GM18909 (cell line): ENCODE measurements at regions not wholly inside any gene's neighbourhood (a gene's known extent, or its start where the extent isn't known, plus 50 kb on each side); places are given as distances from the start of the nearest gene placed in this dataset.

Source experiments
- ATAC-seq: cut with Tn5 transposase; IDR thresholded peaks from one replicate; pipeline ENCODE4 v1.9.1; 2021; ENCODE audit warnings: mild to moderate bottlenecking; ENCODE audit not compliant: unreplicated experiment, poor library complexity

- no peak for ATAC-seq
Observed at GRCh38 chr6:14250573-14250972, 133.0 kb downstream of the CD83 start.

- no peak for ATAC-seq
Observed at GRCh38 chr6:14252271-14252850, 134.8 kb downstream of the CD83 start.

GRCh38 chr6:14254505-14254904 is 136.9 kb downstream of the CD83 start:
- ATAC-seq, result peak; percentile 94

GRCh38 chr6:14255916-14256315 is 138.3 kb downstream of the CD83 start:
- no peak for ATAC-seq

DNA sequence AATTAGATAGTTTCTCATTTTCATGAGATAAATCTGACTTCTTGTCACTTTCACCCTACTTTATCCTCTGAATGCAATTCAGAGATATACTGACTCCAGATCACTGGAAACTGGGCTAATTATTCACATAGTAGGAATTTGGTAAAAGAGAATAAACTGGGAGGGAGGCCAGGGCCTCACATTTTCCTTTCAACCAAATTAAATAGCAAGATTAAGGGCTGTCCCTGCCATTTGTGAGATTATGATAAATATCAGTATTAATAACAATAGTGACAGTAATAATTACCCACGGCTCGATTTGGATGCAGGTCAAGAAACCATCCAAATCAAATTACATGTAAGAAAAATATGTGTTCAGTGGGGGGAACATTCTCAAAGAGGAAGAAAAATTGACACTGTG is 140.5 kb downstream of the CD83 start:
- ATAC-seq, result no peak

GRCh38 chr6:14258695-14259593 is 141.4 kb downstream of the CD83 start:
- ATAC-seq, result no peak

GRCh38 chr6:14259594-14260152 is 142.1 kb downstream of the CD83 start:
- ATAC-seq, result no peak

GRCh38 chr6:14260839-14261238 is 143.3 kb downstream of the CD83 start:
- ATAC-seq, result no peak

DNA sequence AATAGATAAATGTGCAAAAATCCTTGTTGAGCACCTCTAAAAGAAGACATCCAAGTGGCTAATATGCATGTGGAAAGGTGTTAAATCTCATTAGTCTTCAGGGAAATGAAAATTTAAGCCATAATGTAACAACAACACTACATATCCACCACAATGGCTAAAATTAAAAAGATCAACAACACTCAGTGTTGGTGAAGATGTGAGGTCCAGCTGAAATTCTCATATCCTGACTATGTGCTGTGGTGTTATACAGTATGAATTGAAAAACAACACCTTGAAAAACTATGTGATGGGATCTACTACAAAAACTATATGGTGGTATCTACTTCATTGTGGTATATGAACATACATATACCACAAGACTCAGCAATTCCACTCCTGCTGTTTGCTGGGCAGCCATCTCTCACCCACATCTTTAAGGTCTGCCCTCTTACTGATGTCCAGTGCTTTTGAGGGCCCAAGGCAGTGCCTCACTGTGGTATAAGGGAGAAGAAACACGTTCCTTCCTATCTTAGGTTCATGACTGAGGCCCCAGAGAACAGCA is 146.4 kb downstream of the CD83 start:
- ATAC-seq, result no peak

DNA sequence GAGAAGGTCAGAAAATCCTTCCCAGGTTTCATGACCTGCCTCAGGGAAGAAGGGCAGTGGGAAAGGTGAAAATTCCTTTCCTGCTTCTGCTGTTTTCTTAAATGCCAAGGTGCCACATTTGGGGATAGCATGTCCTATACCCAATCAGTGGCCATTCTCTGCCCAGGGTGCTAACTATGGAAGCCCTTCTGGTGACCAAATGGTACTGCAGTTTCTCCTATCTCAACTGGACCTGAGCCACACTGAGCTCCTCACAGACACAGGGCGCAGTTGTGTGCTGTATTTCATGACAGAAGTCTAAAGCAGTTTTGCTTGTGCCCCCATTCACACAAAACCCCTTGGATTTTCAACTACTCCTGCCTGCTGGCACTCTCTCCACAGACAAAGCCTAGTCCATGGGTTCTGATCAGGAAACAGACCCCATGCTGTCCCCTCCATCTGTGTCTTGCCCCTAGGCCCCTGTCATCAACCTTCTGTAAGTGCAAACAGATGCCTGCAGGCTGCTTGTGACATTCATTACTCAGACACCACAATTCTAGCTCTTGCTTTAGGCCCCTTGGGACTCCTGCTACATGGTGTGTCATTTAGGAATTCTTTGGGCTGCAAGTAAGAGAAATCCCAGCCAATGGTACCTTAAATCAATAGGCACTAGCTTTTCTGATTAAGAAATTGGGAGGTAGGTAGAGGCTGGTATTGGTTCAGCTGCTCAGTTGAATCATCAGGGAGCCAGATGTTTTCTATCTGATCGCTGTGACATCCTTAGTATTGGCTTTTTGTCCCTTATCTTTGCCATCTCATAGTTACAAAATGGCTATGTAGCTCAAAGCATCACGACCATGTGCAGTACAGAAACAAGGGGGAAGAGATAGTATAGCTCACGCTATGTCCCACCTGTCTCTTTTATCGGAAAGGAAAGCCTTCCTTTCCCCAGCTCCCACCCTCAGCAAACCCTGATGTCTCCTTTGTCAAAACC is 147.8 kb downstream of the CD83 start:
- ATAC-seq, result no peak

GRCh38 chr6:14266266-14266665 is 148.7 kb downstream of the CD83 start:
- ATAC-seq, result no peak

- ATAC-seq, result no peak
Observed at GRCh38 chr6:14267885-14268660, 150.5 kb downstream of the CD83 start.

DNA sequence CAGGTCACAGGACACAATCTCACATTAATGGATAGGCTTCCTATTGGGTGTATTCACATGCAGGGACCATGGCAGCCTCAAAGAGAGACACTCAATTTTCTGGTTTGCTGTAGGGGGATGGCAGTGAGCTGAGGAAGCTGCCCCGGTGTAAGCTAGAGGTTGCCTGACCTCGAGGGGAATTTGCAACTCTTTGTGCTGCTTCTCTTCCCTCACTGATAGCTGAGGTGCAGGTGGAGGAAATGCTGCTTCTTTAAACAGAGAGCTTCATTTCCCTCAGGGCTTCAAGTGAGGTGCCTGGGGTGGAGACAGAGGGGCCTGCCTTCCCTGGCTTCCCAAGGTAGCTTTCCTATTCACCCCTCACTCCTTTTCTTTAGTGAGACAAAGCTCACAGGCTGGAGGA is 151.9 kb downstream of the CD83 start:
- ATAC-seq, result no peak

DNA sequence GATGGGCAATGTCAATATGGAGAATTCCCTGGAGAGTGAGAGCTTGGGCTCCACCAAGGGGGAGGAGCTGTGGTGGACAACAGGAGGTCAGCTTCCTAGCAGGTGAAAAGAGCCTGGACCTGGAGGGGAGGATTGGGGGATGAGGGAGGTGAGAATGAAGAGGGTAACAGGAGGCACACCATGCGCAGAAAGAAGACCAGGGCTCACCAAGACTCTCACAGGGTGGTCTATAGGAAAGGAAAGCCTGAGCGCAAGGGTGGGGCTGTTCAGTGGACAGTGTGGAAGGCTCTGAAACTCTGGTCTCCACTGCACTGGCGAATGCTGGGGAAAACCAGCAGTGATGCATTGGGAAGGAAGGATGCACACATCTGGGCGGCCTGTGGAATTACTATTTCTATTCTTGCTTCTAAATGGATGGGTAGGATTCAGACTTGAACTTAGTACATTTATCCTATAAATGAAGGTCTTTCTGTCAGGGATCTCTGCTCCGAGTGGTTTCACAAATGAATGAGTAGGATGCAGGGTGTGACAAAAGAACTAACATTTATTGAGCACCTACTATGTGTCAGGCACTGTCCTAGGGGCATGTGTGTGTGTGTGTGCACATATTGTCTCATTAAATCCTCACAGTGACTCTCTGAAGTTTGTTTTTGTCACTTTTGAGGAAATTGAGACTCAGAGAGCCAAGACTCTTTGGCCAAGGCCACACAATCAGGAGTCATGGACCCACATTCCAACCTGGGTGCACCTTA is 152.7 kb downstream of the CD83 start:
- ATAC-seq, result no peak

GRCh38 chr6:14270925-14271788 is 153.6 kb downstream of the CD83 start:
- no peak for ATAC-seq

DNA sequence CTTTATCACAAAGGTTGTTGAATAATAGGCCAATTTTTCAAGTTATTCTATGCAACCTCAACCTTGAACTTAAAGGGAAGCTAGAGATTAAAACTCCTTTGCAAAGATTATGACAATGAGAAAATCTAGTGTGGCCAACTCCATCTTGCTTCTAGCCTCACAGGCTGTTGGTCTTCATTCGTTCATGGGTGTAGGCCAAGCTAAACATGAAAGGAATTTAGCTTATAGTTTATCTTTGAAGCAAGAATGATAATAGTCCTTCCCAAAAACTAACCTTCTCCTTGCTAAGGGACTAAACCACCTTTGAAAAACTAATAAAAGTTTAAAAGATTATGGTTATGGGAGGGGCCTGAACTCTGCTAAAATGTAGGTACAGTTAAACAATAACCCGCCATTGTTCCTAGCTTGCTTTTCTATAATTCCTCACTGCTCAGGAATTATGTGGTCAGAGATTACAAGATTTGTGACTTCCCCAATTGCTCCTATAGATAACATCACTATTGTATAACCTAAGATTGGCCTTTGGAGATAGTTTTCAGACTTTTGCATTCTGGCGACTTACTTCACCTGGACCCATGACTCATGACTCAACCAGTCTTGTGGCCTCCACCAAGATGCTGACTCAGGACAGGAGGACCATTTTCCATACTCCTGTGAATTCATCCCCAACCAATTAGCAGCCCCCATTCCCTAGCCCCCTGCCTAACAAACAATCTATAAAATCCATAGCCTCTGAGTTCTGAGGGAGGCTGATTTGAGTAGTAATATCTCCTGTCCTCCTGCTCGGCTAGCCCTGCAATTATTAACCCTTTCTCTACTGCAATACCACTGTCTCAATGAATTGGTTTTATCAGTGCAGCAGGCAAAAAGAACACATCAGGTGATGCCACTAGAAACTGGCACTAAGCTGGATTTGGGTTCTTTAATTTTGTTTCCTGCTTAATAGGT is 154.5 kb downstream of the CD83 start:
- no peak for ATAC-seq

GRCh38 chr6:14272737-14273085 is 155.1 kb downstream of the CD83 start:
- no peak for ATAC-seq
